H1 (cell line): ENCODE measurements at regions not wholly inside any gene's neighbourhood (a gene's known extent, or its start where the extent isn't known, plus 50 kb on each side); places are given as distances from the start of the nearest gene placed in this dataset.

Experiments used
- CTCF ChIA-PET: fragments of 300-600 bp; sonication (Branson Sonifier 250); formaldehyde crosslinking; loops from one replicate; lab custom pipeline; 2021; ENCODE audit not compliant: partially characterized antibody; lab: Charles Lee
- POLR2A ChIA-PET: fragments of 300-600 bp; sonication (Branson Sonifier 250); formaldehyde crosslinking; loops from one replicate; lab custom pipeline; 2021; ENCODE audit warnings: inconsistent platforms; ENCODE audit not compliant: partially characterized antibody; lab: Charles Lee
- DNase-seq, 2 experiments: peaks; one replicate each; pipeline versions ENCODE4 v3.0.0 to v3.0.0-alpha.2; 2010 to 2022; ENCODE audit warnings: low spot score in 2 of 2, low read depth in 1 of 2, mixed read lengths in 1 of 2
- FAIRE-seq: peaks from 2 replicates; lab custom pipeline; 2011; peaks lifted over from hg19 to GRCh38; lab: Jason Lieb, UNC
- H2AFZ ChIP-seq: 2 replicates; pipeline ENCODE4 v1.8.1; 2012; ENCODE audit warnings: low read length, inconsistent platforms
- H2AK5ac ChIP-seq: 2 replicates; pipeline ENCODE4 v1.6.1; 2013; ENCODE audit warnings: low read depth, low read length
- H2BK120ac ChIP-seq: replicated peaks from 2 replicates; pipeline ENCODE3; 2013; ENCODE audit warnings: low read depth, low read length, inconsistent platforms
- H2BK12ac ChIP-seq: 2 replicates; pipeline ENCODE4 v1.6.1; 2013; ENCODE audit warnings: low read depth, low read length
- H2BK15ac ChIP-seq: 2 replicates; pipeline ENCODE4 v1.6.1; 2013; ENCODE audit warnings: low read length
- H2BK20ac ChIP-seq: 2 replicates; pipeline ENCODE4 v1.6.1; 2013; ENCODE audit warnings: low read length
- H2BK5ac ChIP-seq: 2 replicates; pipeline ENCODE4 v1.6.1; 2013; ENCODE audit warnings: low read depth, low read length
- H3K14ac ChIP-seq: 2 replicates; pipeline ENCODE4 v1.6.1; 2013; ENCODE audit warnings: inconsistent platforms; ENCODE audit not compliant: insufficient read length
- H3K18ac ChIP-seq: 2 replicates; pipeline ENCODE4 v1.6.1; 2013; ENCODE audit warnings: low read length; ENCODE audit errors: extremely low read depth
- H3K23ac ChIP-seq: 2 replicates; pipeline ENCODE4 v1.6.1; 2013; ENCODE audit warnings: inconsistent platforms; ENCODE audit not compliant: insufficient read length
- H3K23me2 ChIP-seq: 2 replicates; pipeline ENCODE4 v1.6.1; 2013; ENCODE audit warnings: low read depth, low read length
- H3K27ac ChIP-seq: 2 replicates; pipeline ENCODE4 v1.6.1; 2011; ENCODE audit warnings: low read depth, low read length, inconsistent platforms
- H3K27me3 ChIP-seq, 4 experiments: replicated peaks in 1 of 4; 1 replicate in 1 of 4; 2 replicates in 3 of 4; pipeline versions ENCODE4 v1.6.1 to v1.8.1; 2011 to 2013; ENCODE audit warnings: low read length in 3 of 4, mild to moderate bottlenecking in 3 of 4, inconsistent platforms in 2 of 4, mixed read lengths in 2 of 4, moderate library complexity in 1 of 4; ENCODE audit not compliant: control insufficient read depth in 3 of 4, insufficient read depth in 3 of 4; ENCODE audit errors: extremely low read depth in 1 of 4
- H3K36me3 ChIP-seq, 4 experiments: 2 replicates each; pipeline versions ENCODE4 v1.6.1 to v1.8.1; 2011 to 2013; ENCODE audit warnings: mild to moderate bottlenecking in 4 of 4, low read length in 3 of 4, moderate library complexity in 2 of 4, control low read depth in 1 of 4, inconsistent platforms in 1 of 4; ENCODE audit not compliant: insufficient read depth in 4 of 4, control insufficient read depth in 2 of 4
- H3K4ac ChIP-seq: replicated peaks from 2 replicates; pipeline ENCODE3; 2013; ENCODE audit warnings: low read length, low read depth, mixed read lengths, inconsistent platforms; ENCODE audit not compliant: insufficient read length
- H3K4me1 ChIP-seq, 4 experiments: replicated peaks in 1 of 4; 1 replicate in 1 of 4; 2 replicates in 3 of 4; pipeline versions ENCODE4 v1.6.1 to v1.8.1; 2011 to 2013; ENCODE audit warnings: low read length in 3 of 4, inconsistent platforms in 2 of 4, mixed read lengths in 1 of 4; ENCODE audit not compliant: insufficient read depth in 4 of 4, control insufficient read depth in 3 of 4
- H3K4me2 ChIP-seq, 2 experiments: 2 replicates each; pipeline versions ENCODE4 v1.6.1 to v1.8.1; 2011 to 2013; ENCODE audit warnings: low read depth in 2 of 2, low read length in 2 of 2, control low read depth in 1 of 2, inconsistent platforms in 1 of 2, mild to moderate bottlenecking in 1 of 2; ENCODE audit not compliant: insufficient read depth in 1 of 2
- H3K4me3 ChIP-seq, 4 experiments: fragments of 200-600, 300-600 bp in 1 of 4; sonication (generic), shearing (Covaris generic), sonication (Bioruptor Twin) in 1 of 4; 2 replicates each; pipeline versions ENCODE4 v1.5.1 to v1.8.1; 2011 to 2016; ENCODE audit warnings: low read length in 4 of 4, low read depth in 3 of 4, control low read depth in 2 of 4, inconsistent platforms in 2 of 4, mild to moderate bottlenecking in 2 of 4, mixed read lengths in 1 of 4, moderate library complexity in 1 of 4; ENCODE audit not compliant: insufficient read depth in 2 of 4; ENCODE audit errors: extremely low read depth in 1 of 4
- H3K56ac ChIP-seq: replicated peaks from 2 replicates; pipeline ENCODE3; 2013; ENCODE audit warnings: low read depth, mild to moderate bottlenecking, mixed read lengths, low read length, inconsistent platforms; ENCODE audit not compliant: insufficient read length
- H3K79me1 ChIP-seq: 2 replicates; pipeline ENCODE4 v1.6.1; 2013; ENCODE audit warnings: low read depth, low read length, control low read depth
- H3K79me2 ChIP-seq, 2 experiments: 2 replicates each; pipeline versions ENCODE4 v1.6.1 to v1.8.1; 2012 to 2013; ENCODE audit warnings: low read length in 2 of 2, mild to moderate bottlenecking in 2 of 2, inconsistent platforms in 1 of 2; ENCODE audit not compliant: insufficient read depth in 2 of 2, control insufficient read depth in 1 of 2
- H3K9ac ChIP-seq, 4 experiments: replicated peaks in 1 of 4; 1 replicate in 1 of 4; 2 replicates in 3 of 4; pipeline versions ENCODE4 v1.6.1 to v1.8.1; 2011 to 2013; ENCODE audit warnings: low read depth in 3 of 4, low read length in 3 of 4, control low read depth in 2 of 4, mild to moderate bottlenecking in 2 of 4, moderate library complexity in 2 of 4, inconsistent platforms in 1 of 4; ENCODE audit errors: extremely low read depth in 1 of 4
- H3K9me3 ChIP-seq, 2 experiments: 2 replicates each; pipeline versions ENCODE4 v1.6.1 to v1.8.1; 2012 to 2013; ENCODE audit warnings: mild to moderate bottlenecking in 2 of 2, moderate library complexity in 2 of 2, control low read depth in 1 of 2, inconsistent platforms in 1 of 2, low read depth in 1 of 2, low read length in 1 of 2, mixed read lengths in 1 of 2; ENCODE audit not compliant: insufficient read depth in 2 of 2
- H4K20me1 ChIP-seq, 2 experiments: replicated peaks in 1 of 2; 2 replicates each; pipeline versions ENCODE3 to v1.8.1; 2011 to 2013; ENCODE audit warnings: inconsistent platforms in 2 of 2, low read length in 2 of 2, mild to moderate bottlenecking in 1 of 2; ENCODE audit not compliant: insufficient read depth in 2 of 2, control insufficient read depth in 1 of 2
- H4K5ac ChIP-seq: 2 replicates; pipeline ENCODE4 v1.6.1; 2013; ENCODE audit warnings: low read length, low read depth, mixed read lengths, inconsistent platforms; ENCODE audit not compliant: insufficient read length
- H4K8ac ChIP-seq: 2 replicates; pipeline ENCODE4 v1.8.0; 2013; ENCODE audit warnings: mild to moderate bottlenecking, moderate library complexity, low read length, inconsistent platforms; ENCODE audit not compliant: insufficient read depth; ENCODE audit errors: extremely low read depth
- H4K91ac ChIP-seq: replicated peaks from 2 replicates; pipeline ENCODE3; 2013; ENCODE audit warnings: low read length, mixed read lengths, inconsistent platforms; ENCODE audit not compliant: insufficient read length
- BACH1 ChIP-seq: IDR thresholded peaks from 2 replicates; pipeline ENCODE4 v1.6.1; 2012; ENCODE audit warnings: low read length, improper control_type of control experiment
- BCL11A ChIP-seq, 2 experiments: IDR thresholded peaks; one replicate each; pipeline ENCODE4 v1.6.1; 2011; ENCODE audit warnings: low read depth in 2 of 2, low read length in 2 of 2, mild to moderate bottlenecking in 2 of 2
- CHD1 ChIP-seq: IDR thresholded peaks from 2 replicates; pipeline ENCODE4 v1.6.1; 2012; ENCODE audit warnings: low read depth, low read length, improper control_type of control experiment
- HDAC6 ChIP-seq: IDR thresholded peaks from one replicate; pipeline ENCODE4 v1.7.1; 2012; ENCODE audit warnings: low read depth, mild to moderate bottlenecking, inconsistent platforms, low read length, moderate library complexity
- KDM1A ChIP-seq: fragments of 200-600, 300-600 bp; sonication (generic); IDR thresholded peaks from 2 replicates; pipeline ENCODE4 v1.7.1; 2016; ENCODE audit warnings: mild to moderate bottlenecking, low read length, borderline replicate concordance
- KDM4A ChIP-seq: IDR thresholded peaks from one replicate; pipeline ENCODE4 v1.7.1; 2012; ENCODE audit warnings: low read depth, mild to moderate bottlenecking, moderate library complexity, low read length, inconsistent platforms; ENCODE audit not compliant: severe bottlenecking
- POLR2A ChIP-seq, 2 experiments: IDR thresholded peaks; 1 replicate in 1 of 2; 2 replicates in 1 of 2; pipeline ENCODE4 v1.6.1; 2011; ENCODE audit warnings: low read depth in 2 of 2, low read length in 2 of 2, mild to moderate bottlenecking in 2 of 2; ENCODE audit errors: control extremely low read depth in 1 of 2
- POLR2AphosphoS5 ChIP-seq: IDR thresholded peaks from 2 replicates; pipeline ENCODE4 v1.6.1; 2011; ENCODE audit warnings: low read depth, low read length
- POU5F1 ChIP-seq: IDR thresholded peaks from 2 replicates; pipeline ENCODE4 v1.6.1; 2011; ENCODE audit warnings: low read depth, mild to moderate bottlenecking, low read length, moderate library complexity
- SAP30 ChIP-seq: fragments of 300-600 bp; sonication (generic); IDR thresholded peaks from 2 replicates; pipeline ENCODE4 v1.7.1; 2012; ENCODE audit warnings: low read length, moderate library complexity, mild to moderate bottlenecking, inconsistent platforms; ENCODE audit not compliant: insufficient read depth, insufficient replicate concordance
- SIN3A ChIP-seq, 2 experiments: IDR thresholded peaks in 1 of 2; conservative IDR thresholded peaks in 1 of 2; 2 replicates each; pipeline ENCODE4 v1.6.1; 2011 to 2012; ENCODE audit warnings: low read length in 2 of 2, improper control_type of control experiment in 1 of 2, low read depth in 1 of 2, mild to moderate bottlenecking in 1 of 2
- SIX5 ChIP-seq: IDR thresholded peaks from 2 replicates; pipeline ENCODE4 v1.6.1; 2011; ENCODE audit warnings: mild to moderate bottlenecking, low read depth, low read length
- SP2 ChIP-seq: IDR thresholded peaks from 2 replicates; pipeline ENCODE4 v1.6.1; 2012; ENCODE audit warnings: mild to moderate bottlenecking, low read length, inconsistent platforms
- WGBS, 2 experiments: shearing (Covaris generic) in 1 of 2; methylation state at CpG; one replicate each; pipeline versions ENCODE4 v1.1.6 to v1.1.7; 2013 to 2015; ENCODE audit warnings: low lambda C conversion rate in 2 of 2, mixed read lengths in 2 of 2, inconsistent platforms in 1 of 2, low coverage in 1 of 2, missing lambda C conversion rate in 1 of 2; ENCODE audit not compliant: insufficient replicate concordance in 2 of 2, insufficient coverage in 1 of 2, insufficient read length in 1 of 2; ENCODE audit errors: extremely low coverage in 1 of 2, missing lambda C conversion rate in 1 of 2; 5-methylcytosine and 5-hydroxymethylcytosine counted together

DNA sequence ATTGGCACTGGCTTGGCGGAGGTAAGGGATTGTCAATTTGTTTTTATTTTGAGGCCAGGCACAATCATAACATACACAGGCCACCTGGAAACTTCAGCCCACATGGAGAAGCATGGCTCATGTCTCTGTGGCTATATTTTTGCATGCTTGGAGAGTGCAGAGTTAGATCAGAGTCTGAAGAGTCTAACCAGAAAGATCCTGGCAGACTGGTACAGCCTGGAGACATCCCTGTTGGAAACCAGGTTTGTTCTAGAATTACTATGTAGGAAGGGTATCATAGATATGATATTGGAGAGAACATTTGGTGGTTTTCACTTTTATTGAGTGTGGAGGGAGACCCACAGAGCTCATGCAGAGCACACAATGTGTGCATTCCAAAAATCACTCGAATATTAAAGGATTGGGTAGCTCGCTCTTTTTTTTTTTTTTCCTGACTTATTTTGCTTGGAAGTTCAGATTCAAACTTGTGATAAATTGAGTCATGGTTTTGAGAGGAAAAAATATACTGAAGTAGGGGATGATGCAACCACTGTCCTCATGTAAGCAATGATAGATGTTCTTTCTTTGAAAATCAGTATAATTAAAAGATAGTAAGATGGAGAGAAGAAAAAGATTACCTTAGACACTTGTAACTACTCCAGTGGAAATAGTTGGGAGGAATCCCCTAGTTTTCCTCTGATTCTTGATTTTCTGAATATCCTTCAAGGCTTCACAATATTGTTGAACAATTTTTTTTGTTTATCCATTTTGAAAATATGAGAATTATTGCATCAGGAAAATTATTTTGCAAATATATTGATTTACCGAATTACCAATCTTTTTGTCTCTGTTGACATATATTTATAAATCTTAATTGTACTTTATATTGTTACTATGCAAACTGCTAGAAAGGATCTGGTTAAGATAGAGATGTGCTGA is 185.7 kb upstream of the ZEB2 start:
- Histone ChIP-seq H3K79me2 (no peaks in the 10 kb centered on the region), H4K20me1 (no peaks in the 10 kb centered on the region), H3K23ac (no peak overlapping the region), H3K4me3 (no peak overlapping the region), H2BK5ac (no peak overlapping the region), H3K79me1 (no peaks in the 10 kb centered on the region), H2BK20ac (no peak overlapping the region), H3K4me1 (no peaks in the 10 kb centered on the region; a peak in 1 of 7 replicates), H4K5ac (no peak overlapping the region), H3K14ac (no peak overlapping the region), H3K27me3 (no peaks in the 10 kb centered on the region), H2AK5ac (no peak overlapping the region), H3K23me2 (no peaks in the 10 kb centered on the region), H3K4ac (no peak overlapping the region), H4K91ac (no peak overlapping the region), H3K9ac (no peak overlapping the region), H2BK120ac (no peak overlapping the region), H3K18ac (no peak overlapping the region), H2BK15ac (no peak overlapping the region), H3K4me2 (no peak overlapping the region), H3K27ac (no peak overlapping the region), H2AFZ (0 out of 2 replicates have a peak overlapping the region, but pooled peaks have one; percentile 51), H3K56ac (no peak overlapping the region), H2BK12ac (no peak overlapping the region), H3K9me3 (no peaks in the 10 kb centered on the region), H3K36me3 (no peaks in the 10 kb centered on the region), H4K8ac (no peak overlapping the region)
- ChIA-PET POLR2A (no interaction called here), CTCF (no interaction called here)
- 94% methylated on average over 3 of the region's 4 CpGs; no CpG with 5 or more reads in 1 of the 2 experiments for WGBS, 2 experiments
- FAIRE-seq: no peak
- DNase-seq: no peak
- TF ChIP-seq SIX5 (no peak), BACH1 (no peak), KDM4A (no peak), CHD1 (no peak), BCL11A (IDR thresholded peaks at IDR 0.05; ENCODE audit: low read depth in 2 of 2, low read length in 2 of 2) (no peak), POLR2AphosphoS5 (no peak), POLR2A (IDR thresholded peaks at IDR 0.05; ENCODE audit: control extremely low read depth in 1 of 2, low read depth in 2 of 2, low read length in 2 of 2) (no peak), SAP30 (no peak), HDAC6 (no peak), POU5F1 (no peak), SIN3A (conservative IDR thresholded peaks at IDR 0.05 in 1 of 2, IDR thresholded peaks at IDR 0.05 in 1 of 2; ENCODE audit: low read depth in 1 of 2, low read length in 2 of 2) (no peak), SP2 (no peak), KDM1A (no peak)
